K562 (cell line): ENCODE measurements at regions not wholly inside any gene's neighbourhood (a gene's known extent, or its start where the extent isn't known, plus 50 kb on each side); places are given as distances from the start of the nearest gene placed in this dataset.

Experiments
- ATAC-seq: fragments of 200-7000 bp; cut with Tn5 transposase; 3 replicates; pipeline ENCODE4 v1.9.1; 2020; ENCODE audit warnings: moderate library complexity
- BruUV-seq: library from RNA; stranded (reverse); fragments of 400-500 nt; replicated peaks from 2 replicates; lab custom pipeline; 2021; lab: Mats Ljungman, UMichigan
- CTCF ChIA-PET: fragments of 300-600 bp; formaldehyde crosslinking; extraction: SDS; loops from one replicate; lab custom pipeline; 2021; ENCODE audit warnings: low intra/inter-chr PET ratio; lab: Yijun Ruan, JAX
- POLR2A ChIA-PET: fragments of 300-600, 350-650 bp; sonication (Branson Sonifier 250); formaldehyde crosslinking; extraction: SDS; loops from one replicate; lab custom pipeline; 2021; ENCODE audit warnings: antibody characterized with exemption, inconsistent platforms; lab: Yijun Ruan, JAX
- DNase-seq, 4 experiments: peaks; one replicate each; pipeline versions ENCODE4 v3.0.0 to v3.0.0-alpha.2; 2011 to 2018; ENCODE audit warnings: low spot score in 3 of 4, mixed read lengths in 3 of 4; ENCODE audit errors: extremely low read depth in 1 of 4
- FAIRE-seq: peaks from 2 replicates; lab custom pipeline; 2011; peaks lifted over from hg19 to GRCh38; lab: Jason Lieb, UNC
- H2AFZ ChIP-seq: 2 replicates; pipeline ENCODE4 v1.6.0; 2011; ENCODE audit warnings: low read depth, low read length, control low read depth, inconsistent platforms
- H3K27ac ChIP-seq: fragments of 200-600 bp; 3 replicates; pipeline ENCODE4 v1.8.0; 2011; ENCODE audit warnings: low read depth, mild to moderate bottlenecking, control low read depth, inconsistent platforms, low read length, moderate library complexity, mixed read lengths; ENCODE audit errors: extremely low read depth
- H3K27me3 ChIP-seq, 2 experiments: fragments of 300-600 bp in 1 of 2; 2 replicates in 1 of 2; 3 replicates in 1 of 2; pipeline versions ENCODE4 v1.6.0 to v1.8.0; 2011; ENCODE audit warnings: inconsistent platforms in 2 of 2, low read length in 2 of 2, mild to moderate bottlenecking in 1 of 2, mixed read lengths in 1 of 2, moderate library complexity in 1 of 2; ENCODE audit not compliant: control insufficient read depth in 2 of 2, insufficient read depth in 2 of 2
- H3K36me3 ChIP-seq: fragments of 300-600 bp; 3 replicates; pipeline ENCODE4 v1.8.0; 2011; ENCODE audit warnings: mild to moderate bottlenecking, low read length, inconsistent platforms; ENCODE audit not compliant: control insufficient read depth, insufficient read depth
- H3K4me1 ChIP-seq, 2 experiments: fragments of 200-600 bp in 1 of 2; replicated peaks in 1 of 2; 2 replicates in 1 of 2; 3 replicates in 1 of 2; pipeline versions ENCODE4 v1.5.1 to v1.8.0; 2011; ENCODE audit warnings: inconsistent platforms in 2 of 2, low read length in 2 of 2, mild to moderate bottlenecking in 1 of 2, mixed read lengths in 1 of 2, moderate library complexity in 1 of 2; ENCODE audit not compliant: control insufficient read depth in 2 of 2, insufficient read depth in 2 of 2
- H3K4me2 ChIP-seq: 2 replicates; pipeline ENCODE4 v1.6.1; 2011; ENCODE audit warnings: low read length, control low read depth, inconsistent platforms, mixed read lengths; ENCODE audit not compliant: insufficient read depth
- H3K4me3 ChIP-seq: fragments of 200-600 bp; sonication (generic), shearing (Covaris generic); 2 replicates; pipeline ENCODE4 v1.5.1; 2016; ENCODE audit warnings: control low read depth, inconsistent platforms
- H3K79me2 ChIP-seq: fragments of 200-600 bp; 3 replicates; pipeline ENCODE4 v1.8.0; 2011; ENCODE audit warnings: low read length, inconsistent platforms; ENCODE audit not compliant: control insufficient read depth, insufficient read depth
- H3K9ac ChIP-seq, 2 experiments: 2 replicates each; pipeline versions ENCODE4 v1.6.0 to v1.6.1; 2011; ENCODE audit warnings: low read depth in 2 of 2, low read length in 2 of 2, control low read depth in 1 of 2, inconsistent platforms in 1 of 2, mild to moderate bottlenecking in 1 of 2, mixed read lengths in 1 of 2; ENCODE audit not compliant: insufficient read depth in 1 of 2
- H3K9me1 ChIP-seq: one replicate; pipeline ENCODE4 v1.6.0; 2011; ENCODE audit warnings: inconsistent platforms, mild to moderate bottlenecking, low read length, moderate library complexity; ENCODE audit not compliant: control insufficient read depth, insufficient read depth
- H3K9me3 ChIP-seq: replicated peaks from 2 replicates; pipeline ENCODE4 v1.5.1; 2011; ENCODE audit warnings: low read depth, low read length, inconsistent platforms; ENCODE audit not compliant: control insufficient read depth, insufficient read depth
- H4K20me1 ChIP-seq: replicated peaks from 2 replicates; pipeline ENCODE4 v1.6.1; 2011; ENCODE audit warnings: low read length, inconsistent platforms, mixed read lengths; ENCODE audit not compliant: control insufficient read depth, insufficient read depth
- DACH1 ChIP-seq: fragments of 450-650 bp; IDR thresholded peaks from 2 replicates; pipeline ENCODE4 v1.6.1; 2018; ENCODE audit not compliant: partially characterized antibody
- HMG20A ChIP-seq: fragments of 450-650 bp; formaldehyde crosslinking; conservative IDR thresholded peaks from 2 replicates; pipeline ENCODE4 v1.4.0; 2020; ENCODE audit warnings: mild to moderate bottlenecking, mixed read lengths
- RBM15 ChIP-seq: fragments of 200-400 bp; formaldehyde crosslinking; IDR thresholded peaks from 2 replicates; pipeline ENCODE4 v1.6.1; 2018; ENCODE audit warnings: mild to moderate bottlenecking, low read length, moderate library complexity; ENCODE audit not compliant: insufficient read depth
- TEAD1 ChIP-seq, 2 experiments: fragments of 450-650 bp in 1 of 2; sonication (generic) in 1 of 2; formaldehyde crosslinking; IDR thresholded peaks; 2 replicates each; pipeline versions ENCODE4 v1.4.0 to v1.8.0; 2020 to 2022; ENCODE audit warnings: mild to moderate bottlenecking in 2 of 2, missing genetic modification reagents in 1 of 2
- TSC22D4 ChIP-seq: fragments of 450-650 bp; IDR thresholded peaks from 2 replicates; pipeline ENCODE4 v1.6.1; 2016; ENCODE audit warnings: missing genetic modification characterization, missing biosample characterization, control low read depth
- WHSC1 ChIP-seq: IDR thresholded peaks from one replicate; pipeline ENCODE4 v1.6.1; 2012; ENCODE audit warnings: low read length, control low read depth, inconsistent platforms
- ZNF324 ChIP-seq: fragments of 250-450 bp; sonication (Bioruptor Pico); IDR thresholded peaks from 2 replicates; pipeline ENCODE4 v1.4.0; 2020; ENCODE audit warnings: mild to moderate bottlenecking
- ZNF408 ChIP-seq: fragments of 250-450 bp; sonication (Bioruptor Pico); IDR thresholded peaks from 2 replicates; pipeline ENCODE4 v1.4.0; 2020; ENCODE audit warnings: low read depth, mild to moderate bottlenecking, moderate library complexity
- ZNF512 ChIP-seq: IDR thresholded peaks from 2 replicates; pipeline ENCODE4 v1.6.1; 2016; ENCODE audit warnings: missing genetic modification characterization, missing compliant biosample characterization
- ZNF561 ChIP-seq: fragments of 450-650 bp; formaldehyde crosslinking; conservative IDR thresholded peaks from 2 replicates; pipeline ENCODE4 v1.4.0; 2020; ENCODE audit warnings: mild to moderate bottlenecking, moderate library complexity
- WGBS: fragments of 100-300 bp; shearing (Covaris generic); methylation state at CpG from one replicate; pipeline ENCODE4 v1.1.6; 2016; ENCODE audit warnings: low coverage, mixed read lengths; ENCODE audit not compliant: insufficient coverage; ENCODE audit errors: missing lambda C conversion rate; 5-methylcytosine and 5-hydroxymethylcytosine counted together
- in situ Hi-C: fragments of 300-500 bp; cut with MboI; formaldehyde crosslinking; loops from 4 replicates; pipeline ENCODE4 v1.15.0; 2018; ENCODE audit warnings: inconsistent platforms, mixed read lengths
- intact Hi-C: fragments of 100-400 bp; cut with micrococcal nuclease; formaldehyde crosslinking; loops from 2 replicates; pipeline ENCODE4 v1.14.2; 2022

- Histone ChIP-seq H3K9me1 (no peaks in the 10 kb centered on the region), H3K9ac (no peak overlapping the region), H3K4me2 (no peak overlapping the region), H4K20me1 (no peaks in the 10 kb centered on the region; the same call in 1 of the 2 replicates), H3K4me3 (no peak overlapping the region), H3K79me2 (no peaks in the 10 kb centered on the region), H2AFZ (no peak overlapping the region), H3K4me1 (no peaks in the 10 kb centered on the region), H3K36me3 (no peaks in the 10 kb centered on the region), H3K9me3 (no peaks in the 10 kb centered on the region), H3K27me3 (no peaks in the 10 kb centered on the region), H3K27ac (no peak overlapping the region)
- DNase-seq: no peak
- 2% methylated on average over 3 of the region's 3 CpGs for WGBS
- TF ChIP-seq TEAD1 (CRISPR knock-in tag; IDR thresholded peaks at IDR 0.05) (no peak), WHSC1 (no peak), TSC22D4 (tag) (0 out of 2 replicates have a peak, but pooled peaks have one; percentile 32), ZNF512 (tag) (peak; percentile 97)
- FAIRE-seq: no peak
- no TSS peak for BruUV-seq
- intact Hi-C loops: loop anchor here (10.0 kb wide), 1 partner anchor 525 kb away; no protein-coding TSS in a partner anchor
- CTCF ChIA-PET: no interaction called here
- POLR2A ChIA-PET: no interaction called here
- in situ Hi-C loops: no loop called here
- no peak for ATAC-seq
These were observed 90.7 kb upstream of the DPT start for GRCh38 chr1:168819668-168820067.

- POLR2A ChIA-PET: no interaction called here
- WGBS: 2% methylated on average over 2 of the region's 2 CpGs
- no TSS peak for BruUV-seq
These were observed 92.4 kb upstream of the DPT start for GRCh38 chr1:168821434-168821833.

More at GRCh38 chr1:168821434-168821833, 92.4 kb upstream of the DPT start:
- H3K9me1 ChIP-seq: no peaks in the 10 kb centered on the region
- CTCF ChIA-PET: no interaction called here
- no peak overlapping the region for H3K4me2 ChIP-seq
- intact Hi-C loops (no loop called here), in situ Hi-C loops (no loop called here)
- no peak overlapping the region for H3K27ac ChIP-seq
- no peaks in the 10 kb centered on the region; a peak in 1 of 5 replicates for H3K27me3 ChIP-seq
- ATAC-seq (no peak), FAIRE-seq (no peak), DNase-seq (no peak)
- H3K9me3 ChIP-seq: no peaks in the 10 kb centered on the region
- no peaks in the 10 kb centered on the region for H3K4me1 ChIP-seq
- no peak for TF ChIP-seq HMG20A (CRISPR knock-in tag)
- TF ChIP-seq ZNF324: no peak
- TF ChIP-seq ZNF561 (CRISPR knock-in tag): no peak
- no peak for TF ChIP-seq DACH1
- peak; percentile 36; the same call in 1 of the 2 replicates for TF ChIP-seq ZNF512 (tag)
- TF ChIP-seq ZNF408 (CRISPR knock-in tag): no peak
- no peak for TF ChIP-seq RBM15
- 0 out of 2 replicates have a peak overlapping the region, but pooled peaks have one; percentile 14 for H2AFZ ChIP-seq
- H4K20me1 ChIP-seq: no peaks in the 10 kb centered on the region
- no peaks in the 10 kb centered on the region for H3K79me2 ChIP-seq
- H3K4me3 ChIP-seq: no peak overlapping the region
- no peaks in the 10 kb centered on the region for H3K36me3 ChIP-seq
- H3K9ac ChIP-seq: no peak overlapping the region
